SH-SY5Y (cell line): ENCODE measurements at regions not wholly inside any gene's neighbourhood (a gene's known extent, or its start where the extent isn't known, plus 50 kb on each side); places are given as distances from the start of the nearest gene placed in this dataset.

ENCODE experiments used
- GATA2 ChIP-seq: IDR thresholded peaks from 2 replicates; pipeline ENCODE4 v1.6.1; 2011; ENCODE audit warnings: mild to moderate bottlenecking, low read depth, low read length
- GATA3 ChIP-seq: IDR thresholded peaks from 2 replicates; pipeline ENCODE4 v1.6.1; 2011; ENCODE audit warnings: low read depth, mild to moderate bottlenecking, low read length, moderate library complexity

DNA sequence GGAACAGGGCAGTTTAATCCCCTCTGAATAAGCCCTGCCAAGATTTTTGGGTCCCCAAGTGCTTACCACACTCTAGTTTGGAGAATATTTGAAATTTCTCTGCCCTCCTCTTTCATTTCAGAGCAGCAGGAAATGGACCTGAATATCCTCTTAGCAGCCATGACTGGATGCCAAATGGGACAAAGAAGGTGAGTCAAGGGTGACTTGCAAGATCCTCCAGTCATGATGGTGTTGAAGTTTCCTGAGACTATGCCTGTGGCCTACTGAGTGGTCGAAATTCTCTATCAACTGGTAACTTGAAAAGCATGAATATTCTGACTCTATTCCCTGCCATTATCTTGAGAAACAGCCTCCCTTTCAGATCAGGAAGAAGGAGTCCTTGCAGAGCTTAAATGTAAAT lies 1674.7 kb upstream of the SEL1L start:
- no peak for TF ChIP-seq GATA2
- no peak for TF ChIP-seq GATA3

DNA sequence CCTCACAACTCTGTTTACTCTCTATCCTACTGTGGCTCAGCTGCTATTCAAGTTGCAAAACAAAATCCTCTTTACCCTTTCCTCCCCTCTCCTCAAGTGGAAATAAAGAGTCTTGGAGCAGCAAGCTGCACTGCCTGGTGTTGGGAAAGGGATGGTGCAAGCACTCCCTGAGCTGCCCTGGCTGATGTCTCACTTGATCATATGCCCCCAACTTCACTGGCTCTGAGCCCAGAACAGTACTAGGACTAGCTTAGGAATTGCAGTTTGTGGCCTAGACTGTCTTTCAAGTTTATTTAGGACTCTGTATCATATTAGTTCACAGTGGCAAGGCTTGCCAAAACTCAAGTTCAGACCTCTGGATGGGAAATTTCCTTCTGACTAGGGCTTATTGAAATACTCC lies 1683.8 kb upstream of the SEL1L start:
- TF ChIP-seq GATA2 (no peak), GATA3 (no peak)

DNA sequence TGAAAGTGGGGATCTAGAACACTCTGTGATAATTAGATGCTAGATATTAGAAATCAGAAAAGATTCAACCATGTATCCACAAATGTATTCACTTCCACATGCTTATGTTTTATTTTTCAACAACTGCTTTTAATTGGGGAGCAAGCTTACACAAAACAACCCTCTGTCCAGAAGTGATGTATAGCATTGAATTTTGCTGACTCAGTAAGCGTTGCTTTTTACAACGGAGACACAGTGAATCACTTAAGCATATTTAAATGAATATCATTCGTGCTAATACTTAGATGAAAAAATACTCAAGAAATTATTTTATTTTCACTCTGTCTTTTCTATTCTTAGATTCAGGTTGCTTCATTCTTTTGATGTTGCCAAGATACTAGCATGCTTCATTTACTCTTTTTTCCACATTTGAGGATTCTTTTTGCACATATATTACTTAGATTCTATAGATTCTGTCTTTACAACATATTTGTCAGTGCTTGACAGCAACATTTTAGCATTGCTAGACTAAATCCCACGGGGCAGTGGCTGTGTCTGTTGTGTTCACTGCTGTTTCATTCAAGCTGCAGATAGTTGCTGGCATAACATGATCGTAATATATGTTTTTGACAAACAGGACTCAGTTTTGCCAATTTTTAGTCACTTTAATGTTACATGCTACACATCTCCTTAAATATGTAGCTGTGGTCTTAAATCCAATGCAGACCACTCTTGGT lies 1714.4 kb upstream of the SEL1L start:
- no peak for TF ChIP-seq GATA3
- no peak for TF ChIP-seq GATA2

DNA sequence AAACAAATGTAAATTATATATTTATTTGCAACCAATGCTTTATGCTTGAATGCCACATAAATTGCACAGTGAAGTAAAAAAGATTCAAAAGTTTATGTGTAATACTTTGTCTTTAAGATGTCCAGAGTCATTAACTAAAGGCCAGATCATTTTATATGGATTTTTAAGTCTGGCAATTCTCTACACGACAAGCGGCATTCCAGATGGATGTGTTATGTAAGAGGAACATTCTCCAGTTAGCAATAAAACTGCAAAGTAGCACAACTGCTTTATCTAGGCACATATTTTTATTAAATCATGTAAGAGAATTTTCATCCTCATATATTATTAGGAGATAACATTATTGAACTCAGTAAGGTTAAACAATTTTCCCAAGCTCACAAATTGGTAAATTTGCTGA lies 1717.7 kb upstream of the SEL1L start:
- no peak for TF ChIP-seq GATA3
- no peak for TF ChIP-seq GATA2

DNA sequence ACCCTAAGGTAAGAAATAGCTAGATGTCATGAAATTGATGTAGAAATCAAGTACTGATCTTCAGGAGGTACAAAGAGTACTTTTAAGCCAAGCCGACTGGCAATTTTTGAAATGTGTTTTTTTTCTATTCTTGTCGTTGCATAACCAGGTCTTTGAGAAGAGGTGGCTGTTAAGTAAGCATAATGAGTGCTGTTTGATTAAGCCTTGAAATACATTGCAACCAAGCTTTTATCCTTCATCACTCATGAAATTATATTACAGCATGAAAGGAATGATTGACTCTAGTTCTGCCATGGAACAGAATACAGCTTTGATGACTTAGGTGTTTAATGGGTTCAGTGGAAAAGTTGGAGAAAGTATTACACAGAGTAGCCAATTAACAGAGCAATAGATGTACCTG lies 1720.2 kb upstream of the SEL1L start:
- TF ChIP-seq GATA2, result no peak
- TF ChIP-seq GATA3, result no peak

DNA sequence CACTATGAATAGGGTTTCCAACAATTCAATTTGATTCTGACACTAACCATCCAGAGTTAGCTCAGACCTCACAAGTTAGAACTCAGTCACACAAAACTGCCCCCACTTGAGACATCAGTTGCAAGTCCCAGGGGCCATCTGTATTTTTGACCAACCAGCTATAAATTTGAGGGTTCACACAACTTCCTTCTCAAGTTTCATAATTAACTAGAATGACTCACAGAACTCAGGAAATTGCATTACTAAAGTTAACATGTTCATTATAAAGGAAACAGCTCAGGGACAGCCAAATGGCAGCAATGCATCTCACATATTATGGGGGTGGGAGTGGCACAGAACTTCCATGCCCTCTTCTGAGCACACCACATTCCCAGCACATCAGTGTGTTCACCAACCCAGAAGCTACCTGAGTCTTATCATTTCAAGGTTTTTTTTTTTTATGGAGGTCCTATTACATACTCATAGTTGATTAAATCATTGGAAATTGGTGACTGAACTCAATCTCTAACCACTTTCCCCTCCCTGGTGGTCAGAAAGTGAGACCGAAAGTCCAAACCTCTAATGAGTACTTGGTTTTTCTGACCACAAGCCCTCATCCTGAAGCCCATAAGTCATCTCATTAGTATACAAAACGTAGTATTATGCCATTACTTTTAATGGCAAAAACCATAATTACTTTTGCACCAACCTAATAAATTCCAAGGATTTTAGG lies 1721.5 kb upstream of the SEL1L start:
- no peak for TF ChIP-seq GATA3
- no peak for TF ChIP-seq GATA2

DNA sequence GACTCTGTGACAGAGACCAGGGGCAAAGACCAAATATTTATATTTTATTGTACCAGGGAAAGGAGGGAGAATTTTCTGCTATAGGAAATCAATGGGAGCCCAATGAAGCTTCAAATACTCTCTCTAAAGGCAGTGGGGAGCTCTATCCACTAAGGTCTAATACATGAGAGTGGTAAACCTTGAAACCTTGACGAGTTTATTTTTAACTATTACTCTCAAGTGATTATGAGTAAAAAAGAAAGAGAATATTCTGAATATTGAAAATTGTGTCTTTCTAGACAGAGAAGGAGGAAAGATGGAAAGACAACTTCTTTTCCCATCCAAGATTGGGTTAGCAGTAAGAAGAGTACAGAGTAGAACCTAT lies 1722.1 kb upstream of the SEL1L start:
- no peak for TF ChIP-seq GATA2
- TF ChIP-seq GATA3, result no peak

DNA sequence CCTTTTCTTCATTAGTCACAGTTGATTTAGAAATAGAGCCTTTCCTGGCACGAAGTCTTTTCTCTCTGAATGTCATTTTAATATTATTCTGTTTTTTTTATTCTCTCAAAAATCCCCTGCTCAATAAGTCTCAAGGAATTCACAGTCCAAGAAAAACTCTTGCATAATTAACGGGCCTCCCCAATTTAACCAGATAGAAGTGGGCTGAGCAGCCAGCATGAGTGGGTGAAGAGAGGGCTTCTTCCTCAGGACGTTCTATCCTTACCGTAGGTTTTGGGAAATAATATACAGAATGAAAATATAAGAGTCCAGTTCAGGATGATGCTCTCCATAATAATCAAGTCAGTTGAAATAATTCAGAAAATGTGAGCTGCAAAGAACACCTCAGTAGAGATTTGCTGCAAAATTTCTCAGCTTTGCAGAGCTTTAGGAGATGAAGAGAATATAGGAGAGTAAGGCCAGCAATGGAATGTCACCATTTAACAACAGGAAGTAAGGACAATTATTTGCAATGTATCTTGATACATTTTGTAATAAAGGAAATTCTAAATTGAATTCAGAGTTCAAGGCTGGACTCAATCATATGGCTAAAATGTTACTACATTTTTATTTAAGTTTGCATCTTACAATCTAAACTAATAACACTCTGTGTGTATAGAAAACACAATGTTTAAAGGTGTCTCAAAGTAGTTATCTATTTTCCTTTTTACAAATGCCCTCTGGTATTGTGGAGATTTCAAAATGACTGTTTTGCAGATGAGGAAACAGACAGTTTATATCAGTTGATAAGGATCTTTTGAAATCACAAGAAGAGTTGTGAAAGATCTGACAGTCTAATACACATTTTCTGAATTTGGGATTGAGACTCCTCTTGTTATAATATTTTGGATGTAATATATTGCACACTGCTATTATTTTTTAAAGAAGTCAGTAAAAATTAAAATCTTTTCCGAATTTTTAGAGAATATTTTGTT lies 1724.1 kb upstream of the SEL1L start:
- TF ChIP-seq GATA2, result no peak
- TF ChIP-seq GATA3, result no peak

DNA sequence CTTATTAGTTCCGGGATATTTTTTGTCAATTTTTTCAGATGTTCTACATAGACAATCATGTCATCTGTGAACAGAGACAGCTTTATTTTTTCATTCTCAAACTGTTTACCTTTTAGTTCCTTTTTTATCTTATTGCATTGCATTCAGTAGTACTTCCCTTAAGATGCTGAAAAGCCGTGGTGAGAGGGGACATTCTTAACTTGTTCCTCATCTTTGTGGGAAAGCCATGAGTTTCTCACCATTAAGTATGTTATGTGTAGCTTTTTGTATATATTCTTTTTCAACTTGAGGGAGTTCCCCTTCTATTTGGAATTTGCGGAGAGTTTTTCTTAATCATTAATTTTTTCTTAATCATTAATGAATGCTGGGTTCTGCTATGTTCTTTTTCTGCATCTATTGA lies 1727.1 kb upstream of the SEL1L start:
- TF ChIP-seq GATA3 (no peak), GATA2 (no peak)

DNA sequence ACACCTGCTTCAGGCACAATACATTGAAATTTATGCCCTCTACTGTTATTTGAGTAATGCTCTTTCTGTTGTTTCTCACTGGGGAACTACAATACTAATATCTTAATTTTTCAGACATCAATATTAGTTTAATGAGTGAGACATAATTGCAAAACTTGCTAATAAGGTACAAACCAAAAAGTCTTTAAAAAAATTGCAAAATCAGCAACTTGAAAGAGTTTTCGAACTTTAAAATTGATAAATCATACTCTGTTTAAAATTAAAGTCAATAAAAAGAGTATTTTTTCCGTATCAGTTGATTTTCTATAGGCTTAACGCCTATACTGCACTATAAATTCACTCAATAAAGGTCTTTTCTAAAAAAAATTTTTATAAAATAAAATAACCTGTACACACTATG lies 1735.9 kb upstream of the SEL1L start:
- TF ChIP-seq GATA2, result no peak
- TF ChIP-seq GATA3, result no peak

DNA sequence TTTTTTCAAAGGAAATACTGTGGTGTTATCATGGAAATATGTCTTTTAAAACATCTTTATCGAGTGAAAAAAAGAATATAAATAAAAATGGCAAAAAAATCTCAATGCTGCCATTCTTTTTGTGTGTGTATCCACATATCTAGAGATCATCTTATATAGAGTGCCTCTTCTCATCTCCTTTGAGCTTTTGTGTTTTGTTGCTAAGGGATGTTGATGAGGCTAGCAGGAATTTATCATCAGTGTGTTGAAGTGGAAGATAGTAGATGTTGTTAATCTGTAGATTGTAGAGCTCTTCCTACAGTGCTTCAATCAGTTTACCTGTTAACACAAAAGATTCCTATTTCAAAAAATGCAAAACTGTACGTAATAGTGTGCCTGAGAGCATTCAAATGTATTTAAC lies 1738.0 kb upstream of the SEL1L start:
- no peak for TF ChIP-seq GATA2
- no peak for TF ChIP-seq GATA3

DNA sequence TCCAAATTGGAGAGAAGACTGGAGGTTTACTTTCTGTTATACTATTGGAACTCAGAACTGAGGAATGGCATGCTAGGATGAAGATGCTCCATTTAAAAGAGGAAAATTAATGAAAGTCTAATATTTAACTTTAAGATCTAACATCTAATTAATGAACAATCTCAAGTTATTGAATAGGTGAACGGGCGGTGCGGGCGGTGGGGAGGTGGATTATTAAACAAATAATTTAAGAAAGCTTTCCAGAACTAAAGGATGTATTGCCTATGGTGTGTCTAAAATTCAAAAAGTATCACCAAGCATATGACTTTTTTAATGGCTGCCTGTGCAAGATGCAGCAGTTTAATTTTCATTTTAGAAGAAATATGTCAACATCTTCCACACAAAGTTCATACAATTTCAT lies 1747.1 kb upstream of the SEL1L start:
- TF ChIP-seq GATA2, result no peak
- TF ChIP-seq GATA3, result no peak

DNA sequence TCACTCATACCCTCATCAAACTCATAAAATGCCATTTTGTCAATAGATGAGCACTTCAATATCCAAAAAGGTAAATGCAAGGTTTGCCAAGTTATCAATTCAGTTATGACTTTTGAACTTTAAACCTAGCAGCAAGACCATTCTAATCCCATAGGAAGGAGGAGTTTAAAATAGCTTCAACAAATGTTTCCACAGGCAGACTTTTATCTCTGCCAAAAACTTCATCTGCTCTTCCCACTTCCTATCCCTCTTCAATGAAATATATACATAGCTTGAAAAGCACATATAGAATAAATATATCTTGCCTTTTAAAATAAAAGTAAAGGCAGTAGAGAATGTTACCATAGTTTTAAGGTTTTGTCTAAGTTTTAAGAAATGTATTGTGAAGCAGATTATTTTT lies 1749.1 kb upstream of the SEL1L start:
- no peak for TF ChIP-seq GATA2
- no peak for TF ChIP-seq GATA3

DNA sequence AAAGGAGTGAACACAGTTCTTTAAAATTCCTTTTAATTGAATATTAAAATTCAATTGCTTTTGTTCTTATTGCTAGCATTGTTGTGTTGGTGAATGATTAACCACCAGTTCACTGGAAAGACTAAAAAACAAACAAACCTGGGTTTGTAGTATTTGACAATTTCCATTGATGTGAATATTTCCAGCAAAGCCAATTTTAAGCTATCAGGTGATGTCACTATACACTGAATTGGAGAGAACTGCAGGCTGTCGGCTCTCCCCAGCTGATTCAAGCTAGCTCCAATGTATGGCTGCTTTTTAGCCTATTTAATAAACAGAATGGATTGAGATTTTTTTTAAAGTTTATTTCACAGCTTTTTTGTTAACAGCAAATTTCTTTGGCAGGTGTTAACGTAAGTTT lies 1753.6 kb upstream of the SEL1L start:
- TF ChIP-seq GATA3 (no peak), GATA2 (no peak)
